Mammary epithelial cell (primary cell): ENCODE measurements at regions not wholly inside any gene's neighbourhood (a gene's known extent, or its start where the extent isn't known, plus 50 kb on each side); places are given as distances from the start of the nearest gene placed in this dataset.

Source experiments
- EZH2 ChIP-seq: IDR thresholded peaks from 2 replicates; pipeline ENCODE4 v1.6.1; 2012; ENCODE audit warnings: low read length, inconsistent platforms, borderline replicate concordance
- TF ChIP-seq, protein P1 (sequence below), 2 donors: IDR thresholded peaks in 1 of 2; conservative IDR thresholded peaks in 1 of 2; 2 replicates each; pipeline ENCODE4 v1.5.1; 2011 to 2012; ENCODE audit warnings: inconsistent platforms in 2 of 2, low read length in 2 of 2, mild to moderate bottlenecking in 2 of 2, control low read depth in 1 of 2, low read depth in 1 of 2; ENCODE audit not compliant: insufficient read depth in 1 of 2; ENCODE audit errors: extremely low read depth in 1 of 2

- TF ChIP-seq, protein P1, sequence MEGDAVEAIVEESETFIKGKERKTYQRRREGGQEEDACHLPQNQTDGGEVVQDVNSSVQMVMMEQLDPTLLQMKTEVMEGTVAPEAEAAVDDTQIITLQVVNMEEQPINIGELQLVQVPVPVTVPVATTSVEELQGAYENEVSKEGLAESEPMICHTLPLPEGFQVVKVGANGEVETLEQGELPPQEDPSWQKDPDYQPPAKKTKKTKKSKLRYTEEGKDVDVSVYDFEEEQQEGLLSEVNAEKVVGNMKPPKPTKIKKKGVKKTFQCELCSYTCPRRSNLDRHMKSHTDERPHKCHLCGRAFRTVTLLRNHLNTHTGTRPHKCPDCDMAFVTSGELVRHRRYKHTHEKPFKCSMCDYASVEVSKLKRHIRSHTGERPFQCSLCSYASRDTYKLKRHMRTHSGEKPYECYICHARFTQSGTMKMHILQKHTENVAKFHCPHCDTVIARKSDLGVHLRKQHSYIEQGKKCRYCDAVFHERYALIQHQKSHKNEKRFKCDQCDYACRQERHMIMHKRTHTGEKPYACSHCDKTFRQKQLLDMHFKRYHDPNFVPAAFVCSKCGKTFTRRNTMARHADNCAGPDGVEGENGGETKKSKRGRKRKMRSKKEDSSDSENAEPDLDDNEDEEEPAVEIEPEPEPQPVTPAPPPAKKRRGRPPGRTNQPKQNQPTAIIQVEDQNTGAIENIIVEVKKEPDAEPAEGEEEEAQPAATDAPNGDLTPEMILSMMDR (conservative IDR thresholded peaks at IDR 0.05 in 1 of 2, IDR thresholded peaks at IDR 0.05 in 1 of 2; ENCODE audit: extremely low read depth in 1 of 2, insufficient read depth in 1 of 2, low read depth in 1 of 2, low read length in 2 of 2) = no peak
- no peak for TF ChIP-seq EZH2
Observed at GRCh38 chrX:25597551-25597950, 540.6 kb upstream of the MAGEB18 start.
